Right kidney (tissue), 1 donor: ENCODE measurements at regions not wholly inside any gene's neighbourhood (a gene's known extent, or its start where the extent isn't known, plus 50 kb on each side); places are given as distances from the start of the nearest gene placed in this dataset.
"Not testable (repeated sequence)": the region's sequence is repeated elsewhere in the genome, so short reads cannot be mapped to it uniquely, and the experiment has no call there.

Experiments used
- DNase-seq: peaks from one replicate; pipeline ENCODE4 v3.0.0-alpha.2; 2016

GRCh38 chr6:4655196-4656025 is 120.8 kb upstream of the CDYL start:
- DNase-seq: no peak

GRCh38 chr6:4653141-4653540 is 123.1 kb upstream of the CDYL start:
- no peak for DNase-seq

- DNase-seq: no peak
Observed at GRCh38 chr6:4651831-4652467, 124.3 kb upstream of the CDYL start.

GRCh38 chr6:4649728-4650127 is 126.5 kb upstream of the CDYL start:
- no peak for DNase-seq

- peak; percentile 84 for DNase-seq
Observed at GRCh38 chr6:4647414-4648365, 128.5 kb upstream of the CDYL start.

- DNase-seq: no peak
Observed at GRCh38 chr6:4645713-4646360, 130.4 kb upstream of the CDYL start.

GRCh38 chr6:4644996-4645395 is 131.2 kb upstream of the CDYL start:
- no peak for DNase-seq

GRCh38 chr6:4641461-4641860 is 134.7 kb upstream of the CDYL start:
- no peak for DNase-seq

GRCh38 chr6:4640139-4640538 is 136.1 kb upstream of the CDYL start:
- no peak for DNase-seq

GRCh38 chr6:4638641-4639040 is 137.6 kb upstream of the CDYL start:
- no peak for DNase-seq

- DNase-seq: no peak
Observed at GRCh38 chr6:4637691-4638433, 138.3 kb upstream of the CDYL start.

- DNase-seq: no peak
Observed at GRCh38 chr6:4636881-4637224, 139.4 kb upstream of the CDYL start.

GRCh38 chr6:4636191-4636880 is 139.9 kb upstream of the CDYL start:
- DNase-seq: no peak

GRCh38 chr6:4635666-4636065 is 140.5 kb upstream of the CDYL start:
- no peak for DNase-seq

GRCh38 chr6:4632421-4632820 is 143.8 kb upstream of the CDYL start:
- DNase-seq: no peak

GRCh38 chr6:4629789-4630188 is 146.4 kb upstream of the CDYL start:
- not testable (repeated sequence) for DNase-seq

- DNase-seq: no peak
Observed at GRCh38 chr6:4625557-4625956, 150.6 kb upstream of the CDYL start.

- no peak for DNase-seq
Observed at GRCh38 chr6:4624726-4625125, 151.5 kb upstream of the CDYL start.

GRCh38 chr6:4620284-4621151 is 155.7 kb upstream of the CDYL start:
- no peak for DNase-seq

GRCh38 chr6:4616311-4616710 is 159.9 kb upstream of the CDYL start:
- DNase-seq: no peak
